Ovary (tissue), 7 donors: ENCODE measurements at regions not wholly inside any gene's neighbourhood (a gene's known extent, or its start where the extent isn't known, plus 50 kb on each side); places are given as distances from the start of the nearest gene placed in this dataset.

Experiments
- DNase-seq, 5 donors: peaks; one replicate each; pipeline ENCODE4 v3.0.0-alpha.2; 2019 to 2020
- H3K27ac ChIP-seq, 2 donors: fragments of 200-600 bp; one replicate each; pipeline versions ENCODE4 v1.5.1 to v1.8.0; 2019 to 2022
- H3K27me3 ChIP-seq: fragments of 200-600 bp; one replicate; pipeline ENCODE4 v1.8.0; 2022
- H3K36me3 ChIP-seq: fragments of 200-600 bp; sonication (generic); one replicate; pipeline ENCODE4 v1.5.1; 2019
- H3K4me1 ChIP-seq: one replicate; pipeline ENCODE4 v1.8.1; 2013; ENCODE audit warnings: mild to moderate bottlenecking, moderate library complexity; ENCODE audit not compliant: insufficient read depth
- H3K4me3 ChIP-seq: fragments of 200-600 bp; sonication (generic); one replicate; pipeline ENCODE4 v1.5.1; 2017
- H3K9me3 ChIP-seq, 2 donors: fragments of 200-600 bp in 1 of 2; sonication (generic) in 1 of 2; one replicate each; pipeline versions ENCODE4 v1.5.1 to v1.8.1; 2013 to 2019; ENCODE audit warnings: mild to moderate bottlenecking in 1 of 2, moderate library complexity in 1 of 2
- EP300 ChIP-seq: sonication (generic); formaldehyde crosslinking; IDR thresholded peaks from one replicate; pipeline ENCODE4 v1.6.1; 2017; ENCODE audit warnings: antibody characterized with exemption
- POLR2A ChIP-seq: fragments of 450-650 bp; IDR thresholded peaks from one replicate; pipeline ENCODE4 v1.6.1; 2017; ENCODE audit warnings: antibody characterized with exemption, mild to moderate bottlenecking, moderate library complexity
- WGBS, 3 donors: extraction: QIAGEN DNeasy Blood & Tissue Kit in 1 of 3; methylation state at CpG; one replicate each; pipeline versions ENCODE4 v1.1.5 to v1.1.7; 2013 to 2017; 5-methylcytosine and 5-hydroxymethylcytosine counted together
- intact Hi-C, 4 donors: fragments of 100-400 bp; cut with DNase I; formaldehyde crosslinking; loops; one replicate each; pipeline versions ENCODE4 v1.11.0 to v1.15.1; 2022 to 2023
- TF ChIP-seq, protein P1 (sequence below), 3 donors: fragments of 450-650 bp in 2 of 3; fragments of 200-600 bp in 1 of 3; IDR thresholded peaks; one replicate each; pipeline versions ENCODE4 v1.5.1 to v1.8.0; 2016 to 2022; ENCODE audit warnings: antibody characterized with exemption in 3 of 3, mild to moderate bottlenecking in 1 of 3
- donor health status: DM: no; HTN: no; CAD: no; lungs with moderate emphysema.
- donor health status: DM: no; HTN: no; CAD: no.
- donor health status: Bipolar disorder and iron deficiency.
- donor health status: DM: no; HTN: no; CAD: no.
- donor health status: DM: yes; HTN: yes; CAD: no.

DNA sequence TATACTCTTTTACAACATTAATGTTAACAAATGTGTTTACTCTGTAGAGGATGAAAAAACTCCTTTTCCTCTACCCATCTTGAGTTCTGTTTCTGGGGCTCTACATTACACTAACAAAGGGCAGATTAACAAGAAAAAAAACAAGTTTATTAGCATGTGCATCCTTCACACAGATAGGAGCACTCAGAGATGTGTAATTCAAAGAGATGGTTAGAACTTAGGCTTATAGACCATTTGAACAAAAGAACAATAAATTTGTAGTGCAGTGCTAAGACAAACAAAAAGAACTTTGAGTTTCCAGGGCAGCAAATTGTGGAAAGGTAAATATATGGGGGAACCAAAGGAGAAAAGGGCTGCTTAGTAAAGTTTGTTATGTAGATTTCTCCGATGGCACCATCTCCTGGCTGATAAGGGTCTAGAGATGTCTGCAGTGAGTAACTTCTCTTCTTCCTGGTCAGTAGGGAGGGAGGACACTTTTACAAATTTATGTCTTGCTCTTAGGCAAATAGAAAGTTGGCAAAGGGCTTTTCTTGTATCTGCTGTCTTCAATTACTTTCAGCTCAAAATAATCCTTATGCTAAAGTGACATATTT lies 1249.9 kb upstream of the TENM3 start:
- Histone ChIP-seq H3K36me3 (no peaks in the 10 kb centered on the region), H3K9me3 (no peaks in the 10 kb centered on the region), H3K4me3 (no peak overlapping the region), H3K27me3 (no peaks in the 10 kb centered on the region), H3K27ac (no peak overlapping the region), H3K4me1 (no peaks in the 10 kb centered on the region)
- DNase-seq = no peak
- TF ChIP-seq EP300 (no peak), POLR2A (no peak)
- TF ChIP-seq, protein P1, sequence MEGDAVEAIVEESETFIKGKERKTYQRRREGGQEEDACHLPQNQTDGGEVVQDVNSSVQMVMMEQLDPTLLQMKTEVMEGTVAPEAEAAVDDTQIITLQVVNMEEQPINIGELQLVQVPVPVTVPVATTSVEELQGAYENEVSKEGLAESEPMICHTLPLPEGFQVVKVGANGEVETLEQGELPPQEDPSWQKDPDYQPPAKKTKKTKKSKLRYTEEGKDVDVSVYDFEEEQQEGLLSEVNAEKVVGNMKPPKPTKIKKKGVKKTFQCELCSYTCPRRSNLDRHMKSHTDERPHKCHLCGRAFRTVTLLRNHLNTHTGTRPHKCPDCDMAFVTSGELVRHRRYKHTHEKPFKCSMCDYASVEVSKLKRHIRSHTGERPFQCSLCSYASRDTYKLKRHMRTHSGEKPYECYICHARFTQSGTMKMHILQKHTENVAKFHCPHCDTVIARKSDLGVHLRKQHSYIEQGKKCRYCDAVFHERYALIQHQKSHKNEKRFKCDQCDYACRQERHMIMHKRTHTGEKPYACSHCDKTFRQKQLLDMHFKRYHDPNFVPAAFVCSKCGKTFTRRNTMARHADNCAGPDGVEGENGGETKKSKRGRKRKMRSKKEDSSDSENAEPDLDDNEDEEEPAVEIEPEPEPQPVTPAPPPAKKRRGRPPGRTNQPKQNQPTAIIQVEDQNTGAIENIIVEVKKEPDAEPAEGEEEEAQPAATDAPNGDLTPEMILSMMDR (IDR thresholded peaks at IDR 0.05) = no peak
- intact Hi-C loops = no loop called here
- WGBS, 3 donors = 48 to 60% (median 53%) methylated on average over 1 of the region's 1 CpG

DNA sequence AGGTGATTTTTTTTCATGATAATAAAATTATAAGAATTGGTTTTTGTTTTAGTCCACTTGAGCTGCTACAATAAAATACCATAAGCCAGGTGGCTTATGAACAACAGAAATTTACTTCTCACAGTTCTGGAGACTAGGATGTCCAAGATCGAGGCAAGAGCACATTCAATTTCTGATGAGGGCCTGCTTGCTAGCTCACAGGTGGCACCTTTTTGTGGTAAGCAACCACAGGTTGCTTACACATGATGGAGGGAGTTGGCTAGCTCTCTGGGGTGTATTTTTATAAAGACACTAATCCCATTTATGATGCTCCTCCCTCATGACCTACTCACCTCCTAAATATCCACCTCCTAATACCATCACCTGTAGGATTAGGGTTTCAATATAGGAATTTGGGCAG lies 1248.5 kb upstream of the TENM3 start:
- intact Hi-C loops = no loop called here
- Histone ChIP-seq H3K9me3 (no peaks in the 10 kb centered on the region), H3K4me1 (no peaks in the 10 kb centered on the region), H3K4me3 (no peak overlapping the region), H3K27ac (no peak overlapping the region), H3K36me3 (no peaks in the 10 kb centered on the region), H3K27me3 (no peaks in the 10 kb centered on the region)
- TF ChIP-seq, protein P1 (IDR thresholded peaks at IDR 0.05) = no peak
- no peak for TF ChIP-seq EP300
- TF ChIP-seq POLR2A = no peak
- DNase-seq = no peak
- WGBS, 3 donors = 83 to 97% (median 91%) methylated on average over 1 of the region's 1 CpG

DNA sequence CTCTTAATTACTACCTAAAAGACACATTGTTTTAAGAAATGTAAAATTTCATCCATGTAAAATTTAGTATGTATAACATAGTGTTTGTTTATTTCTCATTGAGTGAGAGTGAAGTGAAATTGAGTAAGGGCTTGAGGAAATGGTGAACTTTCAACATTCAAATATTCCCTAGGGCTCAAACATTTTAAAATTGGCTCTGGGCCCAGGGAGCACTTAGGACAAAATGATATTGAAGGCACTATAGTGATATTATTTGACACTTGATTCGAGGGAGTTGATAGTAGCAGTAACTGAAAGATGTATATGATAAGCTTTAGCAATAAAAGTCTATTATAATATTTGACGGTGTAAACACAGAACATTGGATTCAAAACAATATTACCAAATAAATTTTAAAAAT lies 1244.0 kb upstream of the TENM3 start:
- intact Hi-C loops = no loop called here
- Histone ChIP-seq H3K27me3 (no peaks in the 10 kb centered on the region), H3K36me3 (no peaks in the 10 kb centered on the region), H3K4me3 (no peak overlapping the region), H3K9me3 (no peaks in the 10 kb centered on the region), H3K27ac (no peak overlapping the region), H3K4me1 (no peaks in the 10 kb centered on the region)
- whole genome bisulfite sequencing, 3 donors = 15 to 27% (median 22%) methylated on average over 2 of the region's 2 CpGs
- TF ChIP-seq, protein P1 (IDR thresholded peaks at IDR 0.05) = no peak
- TF ChIP-seq EP300 (no peak), POLR2A (no peak)
- no peak for DNase-seq

DNA sequence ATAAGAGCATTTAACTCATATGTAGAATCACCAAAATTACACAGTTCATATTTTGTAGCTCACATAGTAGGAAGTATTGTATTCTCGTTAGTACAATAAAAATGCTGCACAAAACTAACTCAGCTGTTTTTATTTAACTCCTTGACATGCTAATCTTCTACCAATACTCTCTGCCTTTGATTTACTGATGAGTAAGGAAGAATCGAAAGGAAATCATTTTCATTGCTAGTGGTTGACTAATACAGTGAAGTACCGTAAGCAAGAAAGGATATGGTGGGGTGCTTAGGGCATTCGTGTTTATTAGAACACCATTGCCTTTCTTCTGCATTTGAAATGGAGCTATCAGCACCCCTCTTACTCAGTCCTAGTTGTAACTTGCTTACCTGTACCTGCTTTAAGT lies 1239.1 kb upstream of the TENM3 start:
- 85 to 90% (median 89%) methylated on average over 4 of the region's 4 CpGs for WGBS, 3 donors
- H3K4me1 ChIP-seq = no peaks in the 10 kb centered on the region
- TF ChIP-seq POLR2A (no peak), EP300 (no peak)
- TF ChIP-seq, protein P1 (IDR thresholded peaks at IDR 0.05) = no peak
- no peak for DNase-seq
- intact Hi-C loops = no loop called here
- H3K4me3 ChIP-seq = no peak overlapping the region
- no peaks in the 10 kb centered on the region for H3K27me3 ChIP-seq
- H3K27ac ChIP-seq = no peak overlapping the region
- no peaks in the 10 kb centered on the region for H3K9me3 ChIP-seq
- no peaks in the 10 kb centered on the region for H3K36me3 ChIP-seq
